WTC11 (cell line): ENCODE measurements at regions not wholly inside any gene's neighbourhood (a gene's known extent, or its start where the extent isn't known, plus 50 kb on each side); places are given as distances from the start of the nearest gene placed in this dataset.

ENCODE experiments used
- ATAC-seq: fragments of 200-7000 bp; cut with Tn5 transposase; 2 replicates; pipeline ENCODE4 v1.10.0; 2021; ENCODE audit warnings: mild to moderate bottlenecking, moderate library complexity
- CTCF ChIA-PET: fragments of 300-600 bp; sonication (Branson Sonifier 250); formaldehyde crosslinking; loops from one replicate; lab custom pipeline; 2021; ENCODE audit warnings: antibody characterized with exemption; lab: Charles Lee
- POLR2A ChIA-PET: fragments of 350-600 bp; sonication (Branson Sonifier 250); formaldehyde crosslinking; loops from one replicate; lab custom pipeline; 2021; ENCODE audit warnings: antibody characterized with exemption; lab: Charles Lee
- DNase-seq: peaks from one replicate; pipeline ENCODE4 v3.0.0; 2021; ENCODE audit warnings: low spot score
- H3K27ac Mint-ChIP-seq: 2 replicates; pipeline ENCODE4 v1.8.0; 2021; ENCODE audit warnings: mixed read lengths
- H3K27me3 Mint-ChIP-seq: 2 replicates; pipeline ENCODE4 v1.8.0; 2021; ENCODE audit warnings: low read depth, mild to moderate bottlenecking, moderate library complexity, mixed read lengths
- H3K36me3 Mint-ChIP-seq: 2 replicates; pipeline ENCODE4 v1.8.0; 2021; ENCODE audit warnings: mixed read lengths
- H3K4me1 Mint-ChIP-seq: 2 replicates; pipeline ENCODE4 v1.8.0; 2022; ENCODE audit warnings: mixed read lengths
- H3K4me3 Mint-ChIP-seq: 2 replicates; pipeline ENCODE4 v1.8.0; 2021; ENCODE audit warnings: mild to moderate bottlenecking, moderate library complexity, mixed read lengths
- H3K9me3 Mint-ChIP-seq: 2 replicates; pipeline ENCODE4 v1.8.0; 2021; ENCODE audit warnings: mixed read lengths
- AR ChIP-seq: fragments of 250-450 bp; sonication (Bioruptor Pico); IDR thresholded peaks from 2 replicates; pipeline ENCODE4 v1.9.0; 2021; ENCODE audit warnings: mild to moderate bottlenecking
- ATF1 ChIP-seq: sonication (generic); formaldehyde crosslinking; IDR thresholded peaks from 2 replicates; pipeline ENCODE4 v1.8.1; 2023; ENCODE audit warnings: mild to moderate bottlenecking, moderate library complexity, missing genetic modification reagents
- E2F4 ChIP-seq: sonication (generic); formaldehyde crosslinking; IDR thresholded peaks from 2 replicates; pipeline ENCODE4 v1.8.1; 2022; ENCODE audit warnings: low read depth, mild to moderate bottlenecking, moderate library complexity, missing genetic modification reagents, borderline replicate concordance
- E2F5 ChIP-seq: sonication (generic); formaldehyde crosslinking; IDR thresholded peaks from 2 replicates; pipeline ENCODE4 v1.8.1; 2022; ENCODE audit warnings: mild to moderate bottlenecking, moderate library complexity, missing genetic modification reagents
- FOXP4 ChIP-seq: sonication (generic); formaldehyde crosslinking; IDR thresholded peaks from 2 replicates; pipeline ENCODE4 v1.8.0; 2022; ENCODE audit warnings: mild to moderate bottlenecking, missing genetic modification reagents
- IRF1 ChIP-seq: sonication (generic); formaldehyde crosslinking; IDR thresholded peaks from 2 replicates; pipeline ENCODE4 v1.8.0; 2023; ENCODE audit warnings: missing genetic modification reagents
- MXD4 ChIP-seq: fragments of 250-450 bp; sonication (Bioruptor Pico); IDR thresholded peaks from 2 replicates; pipeline ENCODE4 v1.8.0; 2021; ENCODE audit warnings: mild to moderate bottlenecking, moderate library complexity, borderline replicate concordance
- MYBL2 ChIP-seq: sonication (generic); formaldehyde crosslinking; IDR thresholded peaks from 2 replicates; pipeline ENCODE4 v1.8.1; 2023; ENCODE audit warnings: mild to moderate bottlenecking, moderate library complexity, missing genetic modification reagents
- NR3C1 ChIP-seq: sonication (generic); formaldehyde crosslinking; conservative IDR thresholded peaks from 2 replicates; pipeline ENCODE4 v1.8.1; 2023; ENCODE audit warnings: low read depth, mild to moderate bottlenecking, missing genetic modification reagents
- RELA ChIP-seq: sonication (generic); formaldehyde crosslinking; IDR thresholded peaks from 2 replicates; pipeline ENCODE4 v1.8.1; 2022; ENCODE audit warnings: missing genetic modification reagents, mild to moderate bottlenecking, borderline replicate concordance
- SOX15 ChIP-seq: fragments of 250-450 bp; sonication (Bioruptor Pico); IDR thresholded peaks from 2 replicates; pipeline ENCODE4 v1.9.0; 2021; ENCODE audit warnings: mild to moderate bottlenecking
- SP1 ChIP-seq: sonication (generic); formaldehyde crosslinking; conservative IDR thresholded peaks from 2 replicates; pipeline ENCODE4 v1.8.1; 2022; ENCODE audit warnings: missing genetic modification reagents
- TCF7 ChIP-seq: sonication (generic); formaldehyde crosslinking; IDR thresholded peaks from 2 replicates; pipeline ENCODE4 v1.8.0; 2022; ENCODE audit warnings: mild to moderate bottlenecking, low read depth, missing genetic modification reagents, moderate library complexity
- TP53 ChIP-seq: sonication (generic); formaldehyde crosslinking; IDR thresholded peaks from 2 replicates; pipeline ENCODE4 v1.8.1; 2023; ENCODE audit warnings: mild to moderate bottlenecking, missing genetic modification reagents
- USF2 ChIP-seq: sonication (generic); formaldehyde crosslinking; IDR thresholded peaks from 2 replicates; pipeline ENCODE4 v1.8.1; 2023; ENCODE audit warnings: mild to moderate bottlenecking, missing genetic modification reagents, moderate library complexity
- ZNF121 ChIP-seq: sonication (generic); formaldehyde crosslinking; IDR thresholded peaks from 2 replicates; pipeline ENCODE4 v1.8.0; 2023; ENCODE audit warnings: missing genetic modification reagents
- ZNF219 ChIP-seq: sonication (generic); formaldehyde crosslinking; IDR thresholded peaks from 2 replicates; pipeline ENCODE4 v1.8.0; 2023; ENCODE audit warnings: missing genetic modification reagents, mild to moderate bottlenecking, borderline replicate concordance
- ZNF317 ChIP-seq: sonication (generic); formaldehyde crosslinking; IDR thresholded peaks from 2 replicates; pipeline ENCODE4 v1.8.1; 2023; ENCODE audit warnings: low read depth, mild to moderate bottlenecking, moderate library complexity, missing genetic modification reagents, borderline replicate concordance
- ZNF512 ChIP-seq: sonication (generic); formaldehyde crosslinking; IDR thresholded peaks from 2 replicates; pipeline ENCODE4 v1.8.1; 2022; ENCODE audit warnings: missing genetic modification reagents, borderline replicate concordance

- no peak for TF ChIP-seq USF2 (CRISPR knock-in tag)
Measured at GRCh38 chr21:35239811-35240219, 190.7 kb upstream of the RUNX1 start (continued).

- CTCF ChIA-PET: no interaction called here
- no peak overlapping the region for H3K4me3 Mint-ChIP-seq
- no peak for DNase-seq
- POLR2A ChIA-PET: no interaction called here
- H3K4me1 Mint-ChIP-seq: peaks cover 7% of the 10 kb centered on the region
- no peak for TF ChIP-seq NR3C1 (CRISPR knock-in tag)
- no peak for TF ChIP-seq SOX15 (CRISPR knock-in tag)
- TF ChIP-seq ZNF512 (CRISPR knock-in tag): no peak
- TF ChIP-seq TP53: no peak
- TF ChIP-seq ZNF121 (CRISPR knock-in tag): no peak
- TF ChIP-seq RELA (CRISPR knock-in tag): no peak
- TF ChIP-seq, all 79 proteins: peak for 0
- no peaks in the 10 kb centered on the region for H3K27me3 Mint-ChIP-seq
- 0 out of 2 replicates have a peak, but pooled peaks cover 3% of the 10 kb centered on the region for H3K36me3 Mint-ChIP-seq
- H3K9me3 Mint-ChIP-seq: peaks cover 26% of the 10 kb centered on the region
- no peak overlapping the region for H3K27ac Mint-ChIP-seq
- no peak for ATAC-seq
Measured at GRCh38 chr21:35238119-35238518, 189.0 kb upstream of the RUNX1 start.

- ChIA-PET CTCF (no interaction called here), POLR2A (no interaction called here)
- Mint-ChIP-seq H3K4me1 (peaks cover 7% of the 10 kb centered on the region), H3K9me3 (peaks cover 26% of the 10 kb centered on the region), H3K36me3 (0 out of 2 replicates have a peak, but pooled peaks cover 3% of the 10 kb centered on the region), H3K27me3 (no peaks in the 10 kb centered on the region), H3K4me3 (no peak overlapping the region), H3K27ac (no peak overlapping the region)
- DNase-seq (no peak), ATAC-seq (no peak)
- TF ChIP-seq ZNF317 (CRISPR knock-in tag) (peak; percentile 26; the same call in 1 of the 2 replicates), MYBL2 (CRISPR knock-in tag) (no peak), IRF1 (CRISPR knock-in tag) (no peak), MXD4 (CRISPR knock-in tag) (no peak), TCF7 (CRISPR knock-in tag) (no peak)
Measured at GRCh38 chr21:35237287-35237686, 188.2 kb upstream of the RUNX1 start.

GRCh38 chr21:35236090-35236489 is 187.0 kb upstream of the RUNX1 start:
- POLR2A ChIA-PET: no interaction called here
- DNase-seq: no peak
- no peak for TF ChIP-seq AR (CRISPR knock-in tag)
- no peak for TF ChIP-seq USF2 (CRISPR knock-in tag)
- no peak for TF ChIP-seq E2F5 (CRISPR knock-in tag)
- no peak for TF ChIP-seq SP1 (CRISPR knock-in tag)
- TF ChIP-seq E2F4 (CRISPR knock-in tag): no peak
- no peak for TF ChIP-seq ZNF219 (CRISPR knock-in tag)
- TF ChIP-seq ATF1 (CRISPR knock-in tag): no peak
- no peak for TF ChIP-seq FOXP4 (CRISPR knock-in tag)
- TF ChIP-seq, all 79 proteins: peak for 0
- ATAC-seq: no peak
- H3K36me3 Mint-ChIP-seq: 0 out of 2 replicates have a peak, but pooled peaks cover 3% of the 10 kb centered on the region
- peaks cover 26% of the 10 kb centered on the region for H3K9me3 Mint-ChIP-seq
- H3K27me3 Mint-ChIP-seq: no peaks in the 10 kb centered on the region
- H3K4me1 Mint-ChIP-seq: peaks cover 12% of the 10 kb centered on the region
- H3K4me3 Mint-ChIP-seq: no peak overlapping the region
- H3K27ac Mint-ChIP-seq: no peak overlapping the region
- CTCF ChIA-PET: no interaction called here
